PC-3 (cell line): ENCODE measurements at regions not wholly inside any gene's neighbourhood (a gene's known extent, or its start where the extent isn't known, plus 50 kb on each side); places are given as distances from the start of the nearest gene placed in this dataset.

Experiments used
- ATAC-seq: fragments of 200-7000 bp; cut with Tn5 transposase; 2 replicates; pipeline ENCODE4 v1.9.1; 2020; ENCODE audit warnings: mild to moderate bottlenecking, moderate library complexity
- BruUV-seq: library from RNA; stranded (reverse); fragments of 400-500 nt; replicated peaks from 2 replicates; lab custom pipeline; 2021; lab: Mats Ljungman, UMichigan
- CTCF ChIA-PET: fragments of 300-600 bp; sonication (Branson Sonifier 250); formaldehyde crosslinking; loops from one replicate; lab custom pipeline; 2022; ENCODE audit warnings: antibody characterized with exemption; lab: Charles Lee
- POLR2A ChIA-PET: fragments of 300-600 bp; sonication (Branson Sonifier 250); formaldehyde crosslinking; loops from one replicate; lab custom pipeline; 2022; ENCODE audit warnings: antibody characterized with exemption; ENCODE audit not compliant: unreplicated experiment; lab: Charles Lee
- DNase-seq: peaks from one replicate; pipeline ENCODE4 v3.0.0-alpha.2; 2015
- H2AFZ ChIP-seq: fragments of 300-600 bp; sonication (generic); 2 replicates; pipeline ENCODE4 v1.6.0; 2016; ENCODE audit warnings: antibody characterized with exemption, low read length
- H3F3A ChIP-seq: fragments of 300-600 bp; sonication (generic); one replicate; pipeline ENCODE4 v1.6.0; 2017; ENCODE audit warnings: antibody characterized with exemption, low read length, control low read depth, mild to moderate bottlenecking; ENCODE audit not compliant: unreplicated experiment
- H3K27ac ChIP-seq: fragments of 300-600 bp; sonication (generic); 2 replicates; pipeline ENCODE4 v1.5.1; 2016; ENCODE audit warnings: mild to moderate bottlenecking, low read length
- H3K27me3 ChIP-seq: fragments of 300-600 bp; sonication (generic); 2 replicates; pipeline ENCODE4 v1.6.1; 2016; ENCODE audit warnings: low read length, mixed read lengths
- H3K36me3 ChIP-seq: fragments of 300-600 bp; sonication (generic); 2 replicates; pipeline ENCODE4 v1.6.1; 2016; ENCODE audit warnings: low read depth, mixed run types, low read length, mixed read lengths
- H3K4me1 ChIP-seq: fragments of 300-600 bp; sonication (generic); 2 replicates; pipeline ENCODE4 v1.5.1; 2016; ENCODE audit warnings: low read length; ENCODE audit not compliant: insufficient read depth
- H3K4me2 ChIP-seq: fragments of 300-600 bp; sonication (generic); 2 replicates; pipeline ENCODE4 v1.6.0; 2016; ENCODE audit warnings: low read length
- H3K4me3 ChIP-seq: fragments of 300-600 bp; sonication (generic); 2 replicates; pipeline ENCODE4 v1.5.1; 2016; ENCODE audit warnings: mild to moderate bottlenecking, low read length, mixed read lengths
- H3K79me2 ChIP-seq: fragments of 300-600 bp; sonication (generic); 2 replicates; pipeline ENCODE4 v1.6.1; 2017; ENCODE audit warnings: low read length, mixed read lengths
- H3K9ac ChIP-seq: fragments of 300-600 bp; sonication (generic); 2 replicates; pipeline ENCODE4 v1.6.0; 2016; ENCODE audit warnings: mild to moderate bottlenecking, low read length
- H3K9me2 ChIP-seq: fragments of 300-600 bp; sonication (generic); replicated peaks from 2 replicates; pipeline ENCODE4 v1.6.1; 2016; ENCODE audit warnings: mixed run types, low read length, mixed read lengths
- H3K9me3 ChIP-seq: fragments of 300-600 bp; sonication (generic); 2 replicates; pipeline ENCODE4 v1.6.1; 2016; ENCODE audit warnings: low read length, mixed read lengths
- H4K20me1 ChIP-seq: fragments of 300-600 bp; sonication (generic); 2 replicates; pipeline ENCODE4 v1.6.1; 2016; ENCODE audit warnings: low read length, mixed read lengths
- CTCF ChIP-seq: fragments of 300-600 bp; sonication (generic); conservative IDR thresholded peaks from 2 replicates; pipeline ENCODE4 v1.5.1; 2017; ENCODE audit warnings: antibody characterized with exemption, low read depth, mild to moderate bottlenecking, low read length
- EZH2 ChIP-seq: fragments of 300-600 bp; sonication (generic); IDR thresholded peaks from one replicate; pipeline ENCODE4 v1.6.1; 2017; ENCODE audit warnings: antibody characterized with exemption, mild to moderate bottlenecking, low read length; ENCODE audit not compliant: unreplicated experiment
- EZH2phosphoT487 ChIP-seq: fragments of 300-600 bp; sonication (generic); IDR thresholded peaks from 2 replicates; pipeline ENCODE4 v1.6.1; 2018; ENCODE audit warnings: mild to moderate bottlenecking, antibody characterized with exemption, low read length, borderline replicate concordance
- intact Hi-C: fragments of 100-400 bp; cut with micrococcal nuclease; formaldehyde crosslinking; loops from 2 replicates; pipeline ENCODE4 v1.9.0; 2023

- no peak for DNase-seq
- Histone ChIP-seq H4K20me1 (no peaks in the 10 kb centered on the region), H3K27me3 (no peaks in the 10 kb centered on the region; the same call in 1 of the 2 replicates), H3F3A (no peaks in the 10 kb centered on the region), H2AFZ (no peak overlapping the region), H3K9me2 (no peaks in the 10 kb centered on the region), H3K9me3 (no peaks in the 10 kb centered on the region), H3K9ac (no peak overlapping the region), H3K4me3 (no peak overlapping the region), H3K4me2 (no peak overlapping the region), H3K79me2 (no peaks in the 10 kb centered on the region), H3K4me1 (no peaks in the 10 kb centered on the region), H3K36me3 (no peaks in the 10 kb centered on the region), H3K27ac (no peak overlapping the region)
- no TSS peak for BruUV-seq
- CTCF ChIA-PET, result no interaction called here
- intact Hi-C loops, result no loop called here
- POLR2A ChIA-PET, result no interaction called here
- no peak for TF ChIP-seq EZH2
- TF ChIP-seq EZH2phosphoT487, result no peak
- no peak for TF ChIP-seq CTCF
- ATAC-seq, result no peak
These were observed 170.3 kb downstream of the ERCC6L2 start for GRCh38 chr9:96045811-96046210.

- H3K36me3 ChIP-seq, result no peaks in the 10 kb centered on the region
- no peak for TF ChIP-seq EZH2phosphoT487
- TF ChIP-seq CTCF, result no peak
- no peak for TF ChIP-seq EZH2
- no peaks in the 10 kb centered on the region for H3K79me2 ChIP-seq
- H3K27me3 ChIP-seq, result no peaks in the 10 kb centered on the region; the same call in 1 of the 2 replicates
- H3K9me2 ChIP-seq, result no peaks in the 10 kb centered on the region
- H3K4me3 ChIP-seq, result no peak overlapping the region
- H3K9ac ChIP-seq, result no peak overlapping the region
- ChIA-PET POLR2A (no interaction called here), CTCF (no interaction called here)
- no peak overlapping the region for H2AFZ ChIP-seq
- H3F3A ChIP-seq, result no peaks in the 10 kb centered on the region
- no TSS peak for BruUV-seq
- peaks cover 8% of the 10 kb centered on the region for H3K4me1 ChIP-seq
- intact Hi-C loops, result no loop called here
- H3K27ac ChIP-seq, result no peak overlapping the region
- ATAC-seq (no peak), DNase-seq (no peak)
- no peaks in the 10 kb centered on the region for H3K9me3 ChIP-seq
- H4K20me1 ChIP-seq, result no peaks in the 10 kb centered on the region
- no peak overlapping the region for H3K4me2 ChIP-seq
These were observed 168.9 kb downstream of the ERCC6L2 start for GRCh38 chr9:96044401-96044800.

GRCh38 chr9:96040591-96041461 lies 165.3 kb downstream of the ERCC6L2 start:
- H3K79me2 ChIP-seq, result no peaks in the 10 kb centered on the region
- H3K27me3 ChIP-seq, result no peaks in the 10 kb centered on the region
- ATAC-seq (peak; percentile 86), DNase-seq (peak; percentile 68)
- TF ChIP-seq CTCF, result no peak
- TF ChIP-seq EZH2phosphoT487, result no peak
- no peak for TF ChIP-seq EZH2
- H3K9me2 ChIP-seq, result no peaks in the 10 kb centered on the region
- H3F3A ChIP-seq, result no peaks in the 10 kb centered on the region
- no peaks in the 10 kb centered on the region for H3K9me3 ChIP-seq
- no peaks in the 10 kb centered on the region for H3K36me3 ChIP-seq
- no peak overlapping the region for H3K27ac ChIP-seq
- ChIA-PET POLR2A (interaction anchor here (0.6 to 0.7 kb wide), 2 partner anchors 46 to 577 kb away, joined by 3 to 4 read pairs; no protein-coding TSS in a partner anchor), CTCF (no interaction called here)
- H2AFZ ChIP-seq, result peak overlapping the region; percentile 61
- peak overlapping the region; percentile 43 for H3K4me3 ChIP-seq
- H3K4me2 ChIP-seq, result peak overlapping the region; percentile 74
- BruUV-seq, result no TSS peak
- H4K20me1 ChIP-seq, result no peaks in the 10 kb centered on the region
- peaks cover 8% of the 10 kb centered on the region for H3K4me1 ChIP-seq
- intact Hi-C loops, result no loop called here
- no peak overlapping the region for H3K9ac ChIP-seq
